ENCODE measurements at regions not wholly inside any gene's neighbourhood (a gene's known extent, or its start where the extent isn't known, plus 50 kb on each side); places are given as distances from the start of the nearest gene placed in this dataset.

GRCh38 chr4:116516711-116517110, 568.7 kb downstream of the TRAM1L1 start:
- no peak for TF ChIP-seq TAF1 (IDR thresholded peaks at IDR 0.05; ENCODE audit: borderline replicate concordance, insufficient read depth, low read length)
- TF ChIP-seq POLR2AphosphoS5 (IDR thresholded peaks at IDR 0.05; ENCODE audit: low read depth, low read length), result no peak
- TF ChIP-seq, protein P1, sequence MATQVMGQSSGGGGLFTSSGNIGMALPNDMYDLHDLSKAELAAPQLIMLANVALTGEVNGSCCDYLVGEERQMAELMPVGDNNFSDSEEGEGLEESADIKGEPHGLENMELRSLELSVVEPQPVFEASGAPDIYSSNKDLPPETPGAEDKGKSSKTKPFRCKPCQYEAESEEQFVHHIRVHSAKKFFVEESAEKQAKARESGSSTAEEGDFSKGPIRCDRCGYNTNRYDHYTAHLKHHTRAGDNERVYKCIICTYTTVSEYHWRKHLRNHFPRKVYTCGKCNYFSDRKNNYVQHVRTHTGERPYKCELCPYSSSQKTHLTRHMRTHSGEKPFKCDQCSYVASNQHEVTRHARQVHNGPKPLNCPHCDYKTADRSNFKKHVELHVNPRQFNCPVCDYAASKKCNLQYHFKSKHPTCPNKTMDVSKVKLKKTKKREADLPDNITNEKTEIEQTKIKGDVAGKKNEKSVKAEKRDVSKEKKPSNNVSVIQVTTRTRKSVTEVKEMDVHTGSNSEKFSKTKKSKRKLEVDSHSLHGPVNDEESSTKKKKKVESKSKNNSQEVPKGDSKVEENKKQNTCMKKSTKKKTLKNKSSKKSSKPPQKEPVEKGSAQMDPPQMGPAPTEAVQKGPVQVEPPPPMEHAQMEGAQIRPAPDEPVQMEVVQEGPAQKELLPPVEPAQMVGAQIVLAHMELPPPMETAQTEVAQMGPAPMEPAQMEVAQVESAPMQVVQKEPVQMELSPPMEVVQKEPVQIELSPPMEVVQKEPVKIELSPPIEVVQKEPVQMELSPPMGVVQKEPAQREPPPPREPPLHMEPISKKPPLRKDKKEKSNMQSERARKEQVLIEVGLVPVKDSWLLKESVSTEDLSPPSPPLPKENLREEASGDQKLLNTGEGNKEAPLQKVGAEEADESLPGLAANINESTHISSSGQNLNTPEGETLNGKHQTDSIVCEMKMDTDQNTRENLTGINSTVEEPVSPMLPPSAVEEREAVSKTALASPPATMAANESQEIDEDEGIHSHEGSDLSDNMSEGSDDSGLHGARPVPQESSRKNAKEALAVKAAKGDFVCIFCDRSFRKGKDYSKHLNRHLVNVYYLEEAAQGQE (IDR thresholded peaks at IDR 0.05; ENCODE audit: insufficient read depth in 1 of 2, low read depth in 2 of 2, low read length in 2 of 2), result no peak
- no peak for TF ChIP-seq FOXP2 (optimal IDR thresholded peaks at IDR 0.05; ENCODE audit: borderline replicate concordance, extremely low read depth, extremely low read length, insufficient read depth)
- TF ChIP-seq SIN3A (IDR thresholded peaks at IDR 0.05; ENCODE audit: borderline replicate concordance, insufficient read depth, low read length), result no peak

DNA sequence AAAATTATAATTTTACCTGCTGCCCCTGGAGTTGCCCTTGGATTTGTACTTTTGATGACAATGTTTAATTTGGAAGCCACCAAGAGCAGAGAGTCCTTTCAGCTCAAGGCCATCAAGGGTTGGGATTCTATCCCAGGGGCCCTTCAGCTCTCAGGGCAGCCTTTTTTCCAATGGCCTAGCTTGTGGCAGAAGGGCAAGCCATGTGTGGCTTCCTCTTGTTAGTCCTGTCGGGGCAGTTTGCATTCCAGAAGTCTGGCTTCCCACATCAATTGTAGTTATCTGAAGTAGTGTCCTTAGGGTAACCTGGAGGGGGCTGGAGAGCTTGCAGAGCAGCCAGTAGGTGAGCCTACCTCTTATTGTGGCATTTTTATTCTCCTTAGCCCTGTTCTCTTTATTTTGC, 569.4 kb downstream of the TRAM1L1 start:
- no peak for TF ChIP-seq SIN3A (IDR thresholded peaks at IDR 0.05; ENCODE audit: borderline replicate concordance, insufficient read depth, low read length)
- no peak for TF ChIP-seq POLR2AphosphoS5 (IDR thresholded peaks at IDR 0.05; ENCODE audit: low read depth, low read length)
- TF ChIP-seq, protein P1 (IDR thresholded peaks at IDR 0.05; ENCODE audit: insufficient read depth in 1 of 2, low read depth in 2 of 2, low read length in 2 of 2), result no peak
- no peak for TF ChIP-seq FOXP2 (optimal IDR thresholded peaks at IDR 0.05; ENCODE audit: borderline replicate concordance, extremely low read depth, extremely low read length, insufficient read depth)
- TF ChIP-seq TAF1 (IDR thresholded peaks at IDR 0.05; ENCODE audit: borderline replicate concordance, insufficient read depth, low read length), result no peak

- TF ChIP-seq FOXP2 (optimal IDR thresholded peaks at IDR 0.05; ENCODE audit: borderline replicate concordance, extremely low read depth, extremely low read length, insufficient read depth) (no peak), TAF1 (IDR thresholded peaks at IDR 0.05; ENCODE audit: borderline replicate concordance, insufficient read depth, low read length) (no peak)
- TF ChIP-seq, protein P1 (IDR thresholded peaks at IDR 0.05; ENCODE audit: insufficient read depth in 1 of 2, low read depth in 2 of 2, low read length in 2 of 2), result no peak
Observed at GRCh38 chr4:116512552-116512951, 572.8 kb downstream of the TRAM1L1 start.

DNA sequence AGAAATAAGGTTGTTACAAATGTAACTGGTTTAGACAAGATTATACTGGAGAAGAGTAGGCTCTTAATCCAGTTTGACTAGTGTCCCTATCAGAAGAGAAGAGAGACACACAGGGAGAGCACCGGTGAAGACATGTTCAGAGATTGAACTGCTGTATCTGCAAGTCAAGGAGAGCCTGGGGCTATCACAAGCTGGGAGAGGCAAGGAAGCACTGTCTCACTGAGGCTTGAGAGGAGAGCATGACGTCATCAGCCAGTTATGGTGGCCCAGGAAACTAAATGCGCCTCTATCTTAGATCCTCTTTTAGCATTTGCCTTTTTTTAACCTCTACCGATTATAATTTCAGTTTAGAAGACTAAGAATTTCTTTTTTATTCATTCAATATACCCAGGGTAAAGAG, 583.4 kb downstream of the TRAM1L1 start:
- TF ChIP-seq POLR2AphosphoS5 (IDR thresholded peaks at IDR 0.05; ENCODE audit: low read depth, low read length) (no peak), TAF1 (IDR thresholded peaks at IDR 0.05; ENCODE audit: borderline replicate concordance, insufficient read depth, low read length) (no peak), FOXP2 (optimal IDR thresholded peaks at IDR 0.05; ENCODE audit: borderline replicate concordance, extremely low read depth, extremely low read length, insufficient read depth) (no peak), SIN3A (IDR thresholded peaks at IDR 0.05; ENCODE audit: borderline replicate concordance, insufficient read depth, low read length) (no peak)
- TF ChIP-seq, protein P1 (IDR thresholded peaks at IDR 0.05; ENCODE audit: insufficient read depth in 1 of 2, low read depth in 2 of 2, low read length in 2 of 2), result no peak

DNA sequence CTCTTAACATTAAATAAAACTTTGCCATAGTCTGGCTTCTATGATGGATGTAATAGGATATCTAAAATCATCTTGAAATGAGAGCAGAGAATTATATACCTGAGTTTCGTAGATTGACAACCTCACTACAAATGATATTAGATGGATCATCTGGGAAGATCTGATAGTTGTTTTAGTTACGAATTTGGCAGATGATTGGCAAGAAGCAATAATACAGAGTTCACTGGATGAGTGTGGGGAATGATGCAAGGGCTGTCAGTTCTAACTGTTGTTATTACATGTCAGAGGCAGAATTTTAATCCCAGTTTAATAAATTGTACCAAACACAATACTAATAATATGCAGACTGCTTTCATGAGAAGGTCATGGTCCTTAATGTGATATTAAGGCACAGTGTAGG, 585.2 kb downstream of the TRAM1L1 start:
- TF ChIP-seq, protein P1 (IDR thresholded peaks at IDR 0.05; ENCODE audit: insufficient read depth in 1 of 2, low read depth in 2 of 2, low read length in 2 of 2), result no peak
- TF ChIP-seq TAF1 (IDR thresholded peaks at IDR 0.05; ENCODE audit: borderline replicate concordance, insufficient read depth, low read length) (no peak), POLR2AphosphoS5 (IDR thresholded peaks at IDR 0.05; ENCODE audit: low read depth, low read length) (no peak), FOXP2 (optimal IDR thresholded peaks at IDR 0.05; ENCODE audit: borderline replicate concordance, extremely low read depth, extremely low read length, insufficient read depth) (no peak), SIN3A (IDR thresholded peaks at IDR 0.05; ENCODE audit: borderline replicate concordance, insufficient read depth, low read length) (no peak)

All from PFSK-1 (cell line).